Adrenal gland (tissue), 9 donors: ENCODE measurements at regions not wholly inside any gene's neighbourhood (a gene's known extent, or its start where the extent isn't known, plus 50 kb on each side); places are given as distances from the start of the nearest gene placed in this dataset.
"Not testable (repeated sequence)": the region's sequence is repeated elsewhere in the genome, so short reads cannot be mapped to it uniquely, and the experiment has no call there.

Source experiments
- DNase-seq, 7 donors: peaks; one replicate each; pipeline ENCODE4 v3.0.0-alpha.2; 2019 to 2020
- H3K27ac ChIP-seq, 5 donors: fragments of 200-600 bp; sonication (generic) in 4 of 5; 1 replicate in 3 of 5; 2 replicates in 2 of 5; pipeline versions ENCODE4 v1.5.1 to v1.8.0; 2016 to 2020; ENCODE audit warnings: mild to moderate bottlenecking in 1 of 5
- H3K27me3 ChIP-seq: fragments of 200-600 bp; 2 replicates; pipeline ENCODE4 v1.8.0; 2021
- H3K36me3 ChIP-seq, 2 donors: fragments of 200-600 bp; replicated peaks in 1 of 2; 1 replicate in 1 of 2; 2 replicates in 1 of 2; pipeline versions ENCODE4 v1.5.1 to v1.8.0; 2018 to 2022
- H3K4me1 ChIP-seq, 2 donors: fragments of 200-600 bp; replicated peaks in 1 of 2; 1 replicate in 1 of 2; 2 replicates in 1 of 2; pipeline versions ENCODE4 v1.5.1 to v1.8.0; 2018 to 2021
- H3K4me3 ChIP-seq, 4 donors: fragments of 200-600 bp; sonication (generic) in 3 of 4; one replicate each; pipeline ENCODE4 v1.5.1; 2016 to 2018
- H3K9me3 ChIP-seq, 3 donors: fragments of 200-600 bp; sonication (generic) in 1 of 3; replicated peaks in 1 of 3; 1 replicate in 2 of 3; 2 replicates in 1 of 3; pipeline versions ENCODE4 v1.5.1 to v1.8.0; 2016 to 2021
- CTCF ChIP-seq, 6 experiments: fragments of 450-650 bp in 4 of 6; fragments of 200-600 bp in 2 of 6; sonication (generic) in 1 of 6; IDR thresholded peaks; 1 replicate in 5 of 6; 2 replicates in 1 of 6; pipeline versions ENCODE4 v1.5.1 to v1.8.0; 2016 to 2021; ENCODE audit warnings: antibody characterized with exemption in 6 of 6, mild to moderate bottlenecking in 2 of 6, moderate library complexity in 1 of 6
- POLR2A ChIP-seq, 2 donors: fragments of 450-650 bp; IDR thresholded peaks; one replicate each; pipeline ENCODE4 v1.6.1; 2017; ENCODE audit warnings: antibody characterized with exemption in 2 of 2, mild to moderate bottlenecking in 2 of 2, moderate library complexity in 1 of 2
- WGBS, 4 donors: extraction: QIAGEN DNeasy Blood & Tissue Kit in 2 of 4; methylation state at CpG; one replicate each; pipeline versions ENCODE4 v1.1.5 to v1.1.7; 2013 to 2017; 5-methylcytosine and 5-hydroxymethylcytosine counted together
- intact Hi-C, 2 donors: fragments of 100-400 bp; cut with DNase I; formaldehyde crosslinking; loops; one replicate each; pipeline versions ENCODE4 v1.14.1 to v1.15.0; 2022 to 2023
- donor health status: healthy with polysubstance abuse.
- donor health status: Bipolar disorder and iron deficiency.
- donor health status: DM: yes; HTN: yes; CAD: no.
- donor health status: DM: no; HTN: no; CAD: no.
- donor health status: DM: no; HTN: no; CAD: no.

GRCh38 chr2:66095820-66096345, 339.0 kb upstream of the MEIS1 start:
- intact Hi-C loops: no loop called here
- 57 to 72% (median 67%) methylated on average over 6 of the region's 6 CpGs for WGBS, 4 donors
- TF ChIP-seq CTCF (IDR thresholded peaks at IDR 0.05) (no peak), POLR2A (IDR thresholded peaks at IDR 0.05) (no peak)
- Histone ChIP-seq H3K27ac (no peak overlapping the region), H3K27me3 (no peaks in the 10 kb centered on the region), H3K36me3 (no peaks in the 10 kb centered on the region), H3K9me3 (no peaks in the 10 kb centered on the region), H3K4me3 (no peak overlapping the region), H3K4me1 (no peaks in the 10 kb centered on the region)
- no peak for DNase-seq

- intact Hi-C loops, H3K4me3 ChIP-seq: not testable (repeated sequence)
Observed at GRCh38 chr2:66094689-66095088, 340.2 kb upstream of the MEIS1 start.

GRCh38 chr2:66093371-66093770, 341.6 kb upstream of the MEIS1 start:
- TF ChIP-seq POLR2A (IDR thresholded peaks at IDR 0.05) (no peak), CTCF (IDR thresholded peaks at IDR 0.05) (no peak)
- intact Hi-C loops: no loop called here

More at GRCh38 chr2:66094689-66095088, 340.2 kb upstream of the MEIS1 start:
- not testable (repeated sequence) for DNase-seq, H3K9me3 ChIP-seq, H3K27me3 ChIP-seq, H3K27ac ChIP-seq, H3K36me3 ChIP-seq, H3K4me1 ChIP-seq
- WGBS, 4 donors: 79 to 98% (median 93%) methylated on average over 1 to 2 of the region's 2 CpGs

GRCh38 chr2:66084948-66085590, 349.9 kb upstream of the MEIS1 start:
- Histone ChIP-seq H3K36me3 (no peaks in the 10 kb centered on the region), H3K27me3 (no peaks in the 10 kb centered on the region), H3K9me3 (no peaks in the 10 kb centered on the region), H3K4me3 (no peak overlapping the region), H3K4me1 (no peaks in the 10 kb centered on the region), H3K27ac (no peak overlapping the region)
- intact Hi-C loops: no loop called here
- TF ChIP-seq CTCF (IDR thresholded peaks at IDR 0.05) (no peak), POLR2A (IDR thresholded peaks at IDR 0.05) (no peak)
- no peak for DNase-seq
- WGBS, 4 donors: 70 to 87% (median 79%) methylated on average over 5 to 9 of the region's 9 CpGs

More at GRCh38 chr2:66093371-66093770, 341.6 kb upstream of the MEIS1 start:
- H3K4me1 ChIP-seq: no peaks in the 10 kb centered on the region
- H3K27me3 ChIP-seq: no peaks in the 10 kb centered on the region
- no peak overlapping the region for H3K27ac ChIP-seq
- DNase-seq: no peak
- H3K4me3 ChIP-seq: no peak overlapping the region
- H3K36me3 ChIP-seq: no peaks in the 10 kb centered on the region
- WGBS, 4 donors: 79 to 94% (median 89%) methylated on average over 1 of the region's 1 CpG
- no peaks in the 10 kb centered on the region for H3K9me3 ChIP-seq

GRCh38 chr2:66082581-66082980, 352.3 kb upstream of the MEIS1 start:
- WGBS, 4 donors: 75 to 93% (median 84%) methylated on average over 1 of the region's 1 CpG
- intact Hi-C loops: no loop called here
- Histone ChIP-seq H3K9me3 (no peaks in the 10 kb centered on the region), H3K4me1 (no peaks in the 10 kb centered on the region), H3K27ac (no peak overlapping the region), H3K27me3 (no peaks in the 10 kb centered on the region), H3K36me3 (no peaks in the 10 kb centered on the region), H3K4me3 (no peak overlapping the region)
- TF ChIP-seq CTCF (IDR thresholded peaks at IDR 0.05) (no peak), POLR2A (IDR thresholded peaks at IDR 0.05) (no peak)
- DNase-seq: no peak
